Liver (tissue), 7 donors: ENCODE measurements at regions not wholly inside any gene's neighbourhood (a gene's known extent, or its start where the extent isn't known, plus 50 kb on each side); places are given as distances from the start of the nearest gene placed in this dataset.

ENCODE experiments used
- DNase-seq: peaks from one replicate; pipeline ENCODE4 v3.0.0-alpha.2; 2017; ENCODE audit warnings: low spot score
- H3K27ac ChIP-seq, 2 donors: one replicate each; pipeline ENCODE4 v1.7.0; 2013; ENCODE audit warnings: inconsistent platforms in 2 of 2, low read length in 2 of 2, control low read depth in 1 of 2, low read depth in 1 of 2, mild to moderate bottlenecking in 1 of 2
- H3K27me3 ChIP-seq, 4 donors: one replicate each; pipeline versions ENCODE4 v1.6.1 to v1.7.0; 2013; ENCODE audit warnings: low read length in 3 of 4, inconsistent platforms in 1 of 4, mild to moderate bottlenecking in 1 of 4, moderate library complexity in 1 of 4; ENCODE audit not compliant: control insufficient read depth in 4 of 4, insufficient read depth in 4 of 4
- H3K36me3 ChIP-seq, 4 donors: one replicate each; pipeline versions ENCODE4 v1.6.1 to v1.7.0; 2013; ENCODE audit warnings: low read length in 3 of 4, mild to moderate bottlenecking in 3 of 4, low read depth in 1 of 4, moderate library complexity in 1 of 4; ENCODE audit not compliant: control insufficient read depth in 4 of 4, insufficient read depth in 3 of 4
- H3K4me1 ChIP-seq, 4 donors: one replicate each; pipeline versions ENCODE4 v1.6.1 to v1.7.0; 2013; ENCODE audit warnings: low read length in 3 of 4, mild to moderate bottlenecking in 3 of 4, moderate library complexity in 1 of 4; ENCODE audit not compliant: control insufficient read depth in 4 of 4, insufficient read depth in 4 of 4
- H3K4me3 ChIP-seq, 3 donors: one replicate each; pipeline versions ENCODE4 v1.6.1 to v1.7.0; 2013; ENCODE audit warnings: low read length in 3 of 3, control low read depth in 1 of 3, low read depth in 1 of 3, mild to moderate bottlenecking in 1 of 3
- H3K9ac ChIP-seq, 2 donors: one replicate each; pipeline ENCODE4 v1.7.0; 2013; ENCODE audit warnings: low read length in 2 of 2, mild to moderate bottlenecking in 2 of 2, moderate library complexity in 2 of 2, control low read depth in 1 of 2, low read depth in 1 of 2
- H3K9me3 ChIP-seq, 4 donors: one replicate each; pipeline versions ENCODE4 v1.6.1 to v1.7.0; 2013; ENCODE audit warnings: low read length in 3 of 4; ENCODE audit not compliant: control insufficient read depth in 4 of 4
- EGR1 ChIP-seq, 2 donors: IDR thresholded peaks; 2 replicates each; pipeline ENCODE4 v1.6.1; 2016 to 2018; ENCODE audit warnings: antibody characterized with exemption in 2 of 2, low read depth in 2 of 2
- FOXA1 ChIP-seq: IDR thresholded peaks from 2 replicates; pipeline ENCODE4 v1.6.1; 2016; ENCODE audit warnings: antibody characterized with exemption
- FOXA2 ChIP-seq: IDR thresholded peaks from 2 replicates; pipeline ENCODE4 v1.6.1; 2016; ENCODE audit warnings: antibody characterized with exemption
- HNF4A ChIP-seq, 2 donors: conservative IDR thresholded peaks; 2 replicates each; pipeline ENCODE4 v1.6.1; 2016; ENCODE audit warnings: antibody characterized with exemption in 2 of 2, mild to moderate bottlenecking in 2 of 2
- HNF4G ChIP-seq: IDR thresholded peaks from 2 replicates; pipeline ENCODE4 v1.6.1; 2016; ENCODE audit warnings: antibody characterized with exemption
- JUND ChIP-seq, 2 donors: IDR thresholded peaks; 2 replicates each; pipeline ENCODE4 v1.6.1; 2016; ENCODE audit warnings: antibody characterized with exemption in 2 of 2
- NR2F2 ChIP-seq: IDR thresholded peaks from 2 replicates; pipeline ENCODE4 v1.6.1; 2016; ENCODE audit warnings: antibody characterized with exemption
- RAD21 ChIP-seq, 2 donors: IDR thresholded peaks; 2 replicates each; pipeline ENCODE4 v1.6.1; 2016; ENCODE audit warnings: antibody characterized with exemption in 2 of 2, mild to moderate bottlenecking in 2 of 2
- RXRA ChIP-seq, 2 donors: IDR thresholded peaks; 2 replicates each; pipeline ENCODE4 v1.6.1; 2017 to 2018; ENCODE audit warnings: antibody characterized with exemption in 2 of 2, mild to moderate bottlenecking in 1 of 2
- SP1 ChIP-seq: IDR thresholded peaks from 2 replicates; pipeline ENCODE4 v1.6.1; 2018; ENCODE audit warnings: antibody characterized with exemption, mild to moderate bottlenecking
- ZBTB33 ChIP-seq: IDR thresholded peaks from 2 replicates; pipeline ENCODE4 v1.6.1; 2016; ENCODE audit warnings: antibody characterized with exemption
- WGBS: extraction: QIAGEN DNeasy Blood & Tissue Kit; methylation state at CpG from one replicate; pipeline ENCODE4 v1.1.7; 2013; 5-methylcytosine and 5-hydroxymethylcytosine counted together
- TF ChIP-seq, protein P1 (sequence below): IDR thresholded peaks from 2 replicates; pipeline ENCODE4 v1.6.1; 2016; ENCODE audit warnings: antibody characterized with exemption
- TF ChIP-seq, protein P2 (sequence below): IDR thresholded peaks from 2 replicates; pipeline ENCODE4 v1.6.1; 2016; ENCODE audit warnings: antibody characterized with exemption
- donor health status: healthy.
- donor health status: healthy.
- donor health status: healthy.
- donor health status: healthy.

GRCh38 chr5:19314840-19315239 is 673.2 kb downstream of the CDH18 start (continued):
- TF ChIP-seq ZBTB33, result no peak
- TF ChIP-seq, protein P1, sequence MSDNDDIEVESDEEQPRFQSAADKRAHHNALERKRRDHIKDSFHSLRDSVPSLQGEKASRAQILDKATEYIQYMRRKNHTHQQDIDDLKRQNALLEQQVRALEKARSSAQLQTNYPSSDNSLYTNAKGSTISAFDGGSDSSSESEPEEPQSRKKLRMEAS, result no peak
- TF ChIP-seq RAD21 (IDR thresholded peaks at IDR 0.05), result no peak
- no peak for TF ChIP-seq FOXA2

DNA sequence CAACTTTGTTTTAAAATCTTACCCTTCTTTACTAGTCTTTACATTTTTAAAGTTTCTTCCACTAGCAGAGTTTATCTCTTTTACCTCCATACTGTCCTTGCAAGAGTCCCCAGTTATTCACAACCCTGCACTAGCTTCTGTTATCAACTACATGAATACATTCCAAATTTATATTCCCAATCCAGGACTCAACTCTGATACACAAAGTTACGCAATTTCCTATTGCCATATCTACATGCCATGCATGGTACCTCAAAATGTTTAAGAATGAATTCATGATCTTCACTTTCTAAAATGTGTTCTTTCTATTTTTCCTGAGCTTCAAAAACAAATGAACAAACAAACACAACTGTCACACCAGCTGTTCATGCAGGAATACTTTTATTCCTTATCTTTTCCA is 668.7 kb downstream of the CDH18 start:
- Histone ChIP-seq H3K4me1 (no peaks in the 10 kb centered on the region), H3K4me3 (no peak overlapping the region), H3K27me3 (no peaks in the 10 kb centered on the region), H3K27ac (no peak overlapping the region), H3K9ac (no peak overlapping the region), H3K9me3 (no peaks in the 10 kb centered on the region), H3K36me3 (no peaks in the 10 kb centered on the region)
- DNase-seq, result no peak
- TF ChIP-seq HNF4G, result no peak
- TF ChIP-seq HNF4A (conservative IDR thresholded peaks at IDR 0.05), result no peak
- 85% methylated on average over 1 of the region's 1 CpG for WGBS

- TF ChIP-seq, protein P1, result no peak
- TF ChIP-seq RXRA (IDR thresholded peaks at IDR 0.05), result no peak
- TF ChIP-seq SP1, result no peak
- no peak for TF ChIP-seq NR2F2
- TF ChIP-seq FOXA2, result no peak
- no peak for TF ChIP-seq FOXA1
- TF ChIP-seq HNF4A (conservative IDR thresholded peaks at IDR 0.05), result no peak
- TF ChIP-seq, protein P2, sequence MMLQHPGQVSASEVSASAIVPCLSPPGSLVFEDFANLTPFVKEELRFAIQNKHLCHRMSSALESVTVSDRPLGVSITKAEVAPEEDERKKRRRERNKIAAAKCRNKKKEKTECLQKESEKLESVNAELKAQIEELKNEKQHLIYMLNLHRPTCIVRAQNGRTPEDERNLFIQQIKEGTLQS, result no peak
- no peak for TF ChIP-seq EGR1 (IDR thresholded peaks at IDR 0.05; ENCODE audit: low read depth in 2 of 2)
- TF ChIP-seq JUND (IDR thresholded peaks at IDR 0.05), result no peak
- 66% methylated on average over 4 of the region's 4 CpGs for WGBS
- H3K9me3 ChIP-seq, result no peaks in the 10 kb centered on the region
- no peak overlapping the region for H3K4me3 ChIP-seq
- H3K27me3 ChIP-seq, result no peaks in the 10 kb centered on the region
- H3K27ac ChIP-seq, result no peak overlapping the region
- H3K4me1 ChIP-seq, result no peaks in the 10 kb centered on the region
- no peaks in the 10 kb centered on the region for H3K36me3 ChIP-seq
- no peak for DNase-seq
- no peak overlapping the region for H3K9ac ChIP-seq
Observed at GRCh38 chr5:19322716-19323485, 665.1 kb downstream of the CDH18 start.

DNA sequence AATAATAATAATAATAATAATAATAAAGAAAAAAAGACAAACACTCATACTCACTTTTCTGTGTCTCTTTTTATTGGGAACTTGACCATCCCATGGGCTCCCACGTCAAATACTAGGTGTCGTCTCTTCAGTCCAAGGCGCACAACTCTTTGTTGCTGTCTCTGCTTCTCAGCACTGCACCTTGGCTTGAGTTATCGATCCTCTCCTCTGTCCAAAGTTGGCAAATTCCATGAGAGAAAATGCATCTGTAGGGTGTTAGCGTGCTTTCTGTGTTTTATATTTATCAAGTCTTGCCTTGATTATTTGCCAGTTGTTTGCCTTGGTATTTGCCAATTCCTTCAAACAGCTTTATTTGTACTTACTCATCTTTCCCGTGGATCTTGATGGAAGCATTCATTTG is 653.7 kb downstream of the CDH18 start:
- no peaks in the 10 kb centered on the region for H3K4me1 ChIP-seq
- H3K9me3 ChIP-seq, result peaks cover 0 to 3% (median 1%) of the 10 kb centered on the region in 4 donors
- H3K36me3 ChIP-seq, result no peaks in the 10 kb centered on the region
- H3K9ac ChIP-seq, result no peak overlapping the region
- TF ChIP-seq JUND (IDR thresholded peaks at IDR 0.05), result no peak
- TF ChIP-seq FOXA1, result no peak
- no peak for TF ChIP-seq HNF4G
- no peak for DNase-seq
- no peaks in the 10 kb centered on the region for H3K27me3 ChIP-seq
- WGBS, result 72% methylated on average over 6 of the region's 6 CpGs
- H3K4me3 ChIP-seq, result no peak overlapping the region
- H3K27ac ChIP-seq, result no peak overlapping the region
